SK-N-SH (cell line): ENCODE measurements at regions not wholly inside any gene's neighbourhood (a gene's known extent, or its start where the extent isn't known, plus 50 kb on each side); places are given as distances from the start of the nearest gene placed in this dataset.
A peak's percentile ranks its signal among the peaks of the same experiment; 100 is the strongest.

Source experiments
- CTCF ChIA-PET: fragments of 300-600, 350-600 bp; formaldehyde crosslinking; extraction: SDS; loops from one replicate; lab custom pipeline; 2021; lab: Yijun Ruan, JAX
- POLR2A ChIA-PET: fragments of 350-600 bp; sonication (Branson Sonifier 250); formaldehyde crosslinking; extraction: SDS; loops from one replicate; lab custom pipeline; 2020; ENCODE audit warnings: antibody characterized with exemption, inconsistent platforms; lab: Yijun Ruan, JAX
- DNase-seq: peaks from one replicate; pipeline ENCODE4 v3.0.0; 2012
- H2AFZ ChIP-seq: fragments of 200-600 bp; sonication (generic); 2 replicates; pipeline ENCODE4 v1.8.1; 2016; ENCODE audit warnings: antibody characterized with exemption, mild to moderate bottlenecking, low read depth
- H3F3A ChIP-seq: fragments of 200-600 bp; sonication (generic); replicated peaks from 2 replicates; pipeline ENCODE3; 2016; ENCODE audit warnings: antibody characterized with exemption, mild to moderate bottlenecking; ENCODE audit not compliant: insufficient read depth
- H3K27ac ChIP-seq, 2 experiments: fragments of 200-500 bp in 1 of 2; fragments of 200-600 bp in 1 of 2; sonication (Bioruptor generic) in 1 of 2; sonication (generic), shearing (Covaris generic) in 1 of 2; 2 replicates each; pipeline versions ENCODE4 v1.5.1 to v1.6.1; 2014 to 2016; ENCODE audit warnings: low read depth in 2 of 2, inconsistent platforms in 1 of 2, low read length in 1 of 2, mild to moderate bottlenecking in 1 of 2, mixed read lengths in 1 of 2
- H3K27me3 ChIP-seq: fragments of 200-600 bp; sonication (generic), shearing (Covaris generic); 2 replicates; pipeline ENCODE4 v1.6.1; 2016; ENCODE audit warnings: mixed run types; ENCODE audit not compliant: insufficient read depth
- H3K36me3 ChIP-seq, 2 experiments: fragments of 200-500 bp in 1 of 2; fragments of 200-600 bp in 1 of 2; sonication (Bioruptor generic) in 1 of 2; sonication (generic) in 1 of 2; replicated peaks in 1 of 2; 2 replicates each; pipeline versions ENCODE3 to v1.5.1; 2014 to 2016; ENCODE audit warnings: low read length in 1 of 2, mild to moderate bottlenecking in 1 of 2; ENCODE audit not compliant: insufficient read depth in 2 of 2, control insufficient read depth in 1 of 2
- H3K4me1 ChIP-seq, 2 experiments: fragments of 200-500 bp in 1 of 2; fragments of 200-600 bp in 1 of 2; sonication (Bioruptor generic) in 1 of 2; sonication (generic), shearing (Covaris generic) in 1 of 2; 2 replicates each; pipeline versions ENCODE4 v1.5.1 to v1.6.1; 2014 to 2016; ENCODE audit warnings: low read depth in 1 of 2, low read length in 1 of 2, mixed run types in 1 of 2; ENCODE audit not compliant: insufficient read depth in 2 of 2, control insufficient read depth in 1 of 2
- H3K4me2 ChIP-seq: fragments of 200-600 bp; sonication (generic), shearing (Covaris generic); 2 replicates; pipeline ENCODE4 v1.6.1; 2017; ENCODE audit warnings: mixed run types
- H3K4me3 ChIP-seq, 2 experiments: fragments of 200-500 bp in 1 of 2; fragments of 200-600 bp in 1 of 2; sonication (Bioruptor generic) in 1 of 2; sonication (generic), shearing (Covaris generic) in 1 of 2; 2 replicates each; pipeline versions ENCODE4 v1.5.1 to v1.8.1; 2014 to 2016; ENCODE audit warnings: low read depth in 2 of 2, inconsistent platforms in 1 of 2, low read length in 1 of 2, mild to moderate bottlenecking in 1 of 2, mixed read lengths in 1 of 2, moderate library complexity in 1 of 2
- H3K79me2 ChIP-seq: fragments of 200-600 bp; sonication (generic); 2 replicates; pipeline ENCODE4 v1.8.1; 2017; ENCODE audit warnings: mild to moderate bottlenecking; ENCODE audit not compliant: insufficient read depth
- H3K9ac ChIP-seq: fragments of 200-600 bp; sonication (generic); 2 replicates; pipeline ENCODE4 v1.6.1; 2017; ENCODE audit warnings: mixed run types
- H3K9me2 ChIP-seq: fragments of 200-600 bp; sonication (generic); 2 replicates; pipeline ENCODE4 v1.6.1; 2017; ENCODE audit warnings: mixed run types
- H3K9me3 ChIP-seq: fragments of 200-600 bp; sonication (generic); 2 replicates; pipeline ENCODE4 v1.6.1; 2017; ENCODE audit warnings: mixed run types, mild to moderate bottlenecking, moderate library complexity
- H4K20me1 ChIP-seq: fragments of 200-600 bp; sonication (generic); 2 replicates; pipeline ENCODE4 v1.6.1; 2017; ENCODE audit warnings: mild to moderate bottlenecking, mixed run types; ENCODE audit not compliant: insufficient read depth
- CTCF ChIP-seq: fragments of 200-600 bp; sonication (generic); IDR thresholded peaks from 2 replicates; pipeline ENCODE4 v1.6.1; 2017; ENCODE audit warnings: antibody characterized with exemption, mild to moderate bottlenecking, moderate library complexity
- ELF1 ChIP-seq: IDR thresholded peaks from 2 replicates; pipeline ENCODE4 v1.4.0; 2012
- EP300 ChIP-seq, 2 experiments: IDR thresholded peaks; 2 replicates each; pipeline versions ENCODE4 v1.4.0 to v1.6.1; 2012; ENCODE audit warnings: borderline replicate concordance in 1 of 2, low read depth in 1 of 2, low read length in 1 of 2
- EZH2phosphoT487 ChIP-seq: fragments of 200-600 bp; sonication (generic); IDR thresholded peaks from 2 replicates; pipeline ENCODE4 v1.6.1; 2017; ENCODE audit warnings: low read depth, mixed run types, mild to moderate bottlenecking, antibody characterized with exemption, moderate library complexity, borderline replicate concordance
- FOSL2 ChIP-seq: IDR thresholded peaks from 2 replicates; pipeline ENCODE4 v1.4.0; 2012; ENCODE audit warnings: low read depth, mild to moderate bottlenecking, moderate library complexity, borderline replicate concordance
- GABPA ChIP-seq: IDR thresholded peaks from 2 replicates; pipeline ENCODE4 v1.4.0; 2012; ENCODE audit warnings: low read depth, mild to moderate bottlenecking
- GATA2 ChIP-seq: sonication (generic); formaldehyde crosslinking; IDR thresholded peaks from 2 replicates; pipeline ENCODE4 v1.5.0; 2020; ENCODE audit warnings: mild to moderate bottlenecking, missing genetic modification reagents
- MEF2A ChIP-seq: IDR thresholded peaks from 2 replicates; pipeline ENCODE4 v1.4.0; 2012; ENCODE audit warnings: low read depth, borderline replicate concordance
- MXI1 ChIP-seq: IDR thresholded peaks from 2 replicates; pipeline ENCODE4 v1.6.1; 2012; ENCODE audit warnings: mild to moderate bottlenecking, low read depth, low read length, improper control_type of control experiment
- NFIC ChIP-seq: IDR thresholded peaks from 2 replicates; pipeline ENCODE4 v1.4.0; 2012; ENCODE audit warnings: borderline replicate concordance
- RCOR1 ChIP-seq: fragments of 150-350 bp; IDR thresholded peaks from 2 replicates; pipeline ENCODE4 v1.6.1; 2017; ENCODE audit warnings: antibody characterized with exemption, low read length
- SMC3 ChIP-seq: IDR thresholded peaks from 2 replicates; pipeline ENCODE4 v1.6.1; 2012; ENCODE audit warnings: low read depth, low read length, improper control_type of control experiment
- TAF1 ChIP-seq: IDR thresholded peaks from 2 replicates; pipeline ENCODE4 v1.6.1; 2012; ENCODE audit warnings: low read depth, mild to moderate bottlenecking, low read length, moderate library complexity, borderline replicate concordance
- TEAD4 ChIP-seq: IDR thresholded peaks from 2 replicates; pipeline ENCODE4 v1.4.0; 2012; ENCODE audit warnings: mild to moderate bottlenecking, borderline replicate concordance; ENCODE audit not compliant: insufficient read depth
- USF2 ChIP-seq: fragments of 150-350 bp; IDR thresholded peaks from 2 replicates; pipeline ENCODE4 v1.6.1; 2017; ENCODE audit warnings: antibody characterized with exemption, low read length, low read depth, borderline replicate concordance
- YY1 ChIP-seq: IDR thresholded peaks from 2 replicates; pipeline ENCODE4 v1.4.0; 2012; ENCODE audit warnings: low read depth, mild to moderate bottlenecking
- whole genome bisulfite sequencing: methylation state at CpG from one replicate; pipeline ENCODE4 v1.1.6; 2017; ENCODE audit warnings: low lambda C conversion rate; 5-methylcytosine and 5-hydroxymethylcytosine counted together
- TF ChIP-seq, protein P1 (sequence below): IDR thresholded peaks from 2 replicates; pipeline ENCODE4 v1.6.1; 2012; ENCODE audit warnings: mild to moderate bottlenecking, low read depth, low read length, moderate library complexity
- TF ChIP-seq, protein P2 (sequence below): IDR thresholded peaks from 2 replicates; pipeline ENCODE4 v1.4.0; 2012; ENCODE audit warnings: low read depth, borderline replicate concordance

GRCh38 chr7:26078437-26079336 lies 73.3 kb upstream of the NFE2L3 start (continued):
- TF ChIP-seq CTCF = peak; percentile 67
- TF ChIP-seq NFIC = no peak

- DNase-seq = no peak
- no peak for TF ChIP-seq MXI1
- TF ChIP-seq SMC3 = no peak
- no peak for TF ChIP-seq CTCF
- no peak for TF ChIP-seq USF2
- TF ChIP-seq, protein P1, sequence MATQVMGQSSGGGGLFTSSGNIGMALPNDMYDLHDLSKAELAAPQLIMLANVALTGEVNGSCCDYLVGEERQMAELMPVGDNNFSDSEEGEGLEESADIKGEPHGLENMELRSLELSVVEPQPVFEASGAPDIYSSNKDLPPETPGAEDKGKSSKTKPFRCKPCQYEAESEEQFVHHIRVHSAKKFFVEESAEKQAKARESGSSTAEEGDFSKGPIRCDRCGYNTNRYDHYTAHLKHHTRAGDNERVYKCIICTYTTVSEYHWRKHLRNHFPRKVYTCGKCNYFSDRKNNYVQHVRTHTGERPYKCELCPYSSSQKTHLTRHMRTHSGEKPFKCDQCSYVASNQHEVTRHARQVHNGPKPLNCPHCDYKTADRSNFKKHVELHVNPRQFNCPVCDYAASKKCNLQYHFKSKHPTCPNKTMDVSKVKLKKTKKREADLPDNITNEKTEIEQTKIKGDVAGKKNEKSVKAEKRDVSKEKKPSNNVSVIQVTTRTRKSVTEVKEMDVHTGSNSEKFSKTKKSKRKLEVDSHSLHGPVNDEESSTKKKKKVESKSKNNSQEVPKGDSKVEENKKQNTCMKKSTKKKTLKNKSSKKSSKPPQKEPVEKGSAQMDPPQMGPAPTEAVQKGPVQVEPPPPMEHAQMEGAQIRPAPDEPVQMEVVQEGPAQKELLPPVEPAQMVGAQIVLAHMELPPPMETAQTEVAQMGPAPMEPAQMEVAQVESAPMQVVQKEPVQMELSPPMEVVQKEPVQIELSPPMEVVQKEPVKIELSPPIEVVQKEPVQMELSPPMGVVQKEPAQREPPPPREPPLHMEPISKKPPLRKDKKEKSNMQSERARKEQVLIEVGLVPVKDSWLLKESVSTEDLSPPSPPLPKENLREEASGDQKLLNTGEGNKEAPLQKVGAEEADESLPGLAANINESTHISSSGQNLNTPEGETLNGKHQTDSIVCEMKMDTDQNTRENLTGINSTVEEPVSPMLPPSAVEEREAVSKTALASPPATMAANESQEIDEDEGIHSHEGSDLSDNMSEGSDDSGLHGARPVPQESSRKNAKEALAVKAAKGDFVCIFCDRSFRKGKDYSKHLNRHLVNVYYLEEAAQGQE = no peak
- no peak for TF ChIP-seq EZH2phosphoT487
- no peak for TF ChIP-seq EP300 (IDR thresholded peaks at IDR 0.05; ENCODE audit: borderline replicate concordance in 1 of 2, low read depth in 1 of 2, low read length in 1 of 2)
- no peak for TF ChIP-seq GABPA
- no peak for TF ChIP-seq TAF1
- no peak for TF ChIP-seq RCOR1
- no peak for TF ChIP-seq YY1
- no peak for TF ChIP-seq GATA2 (CRISPR knock-in tag)
- TF ChIP-seq FOSL2 = no peak
- TF ChIP-seq ELF1 = no peak
- TF ChIP-seq TEAD4 = no peak
- no peak for TF ChIP-seq MEF2A
- TF ChIP-seq, protein P2, sequence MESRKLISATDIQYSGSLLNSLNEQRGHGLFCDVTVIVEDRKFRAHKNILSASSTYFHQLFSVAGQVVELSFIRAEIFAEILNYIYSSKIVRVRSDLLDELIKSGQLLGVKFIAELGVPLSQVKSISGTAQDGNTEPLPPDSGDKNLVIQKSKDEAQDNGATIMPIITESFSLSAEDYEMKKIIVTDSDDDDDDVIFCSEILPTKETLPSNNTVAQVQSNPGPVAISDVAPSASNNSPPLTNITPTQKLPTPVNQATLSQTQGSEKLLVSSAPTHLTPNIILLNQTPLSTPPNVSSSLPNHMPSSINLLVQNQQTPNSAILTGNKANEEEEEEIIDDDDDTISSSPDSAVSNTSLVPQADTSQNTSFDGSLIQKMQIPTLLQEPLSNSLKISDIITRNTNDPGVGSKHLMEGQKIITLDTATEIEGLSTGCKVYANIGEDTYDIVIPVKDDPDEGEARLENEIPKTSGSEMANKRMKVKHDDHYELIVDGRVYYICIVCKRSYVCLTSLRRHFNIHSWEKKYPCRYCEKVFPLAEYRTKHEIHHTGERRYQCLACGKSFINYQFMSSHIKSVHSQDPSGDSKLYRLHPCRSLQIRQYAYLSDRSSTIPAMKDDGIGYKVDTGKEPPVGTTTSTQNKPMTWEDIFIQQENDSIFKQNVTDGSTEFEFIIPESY = no peak
These were observed 70.4 kb upstream of the NFE2L3 start for GRCh38 chr7:26081638-26082037.

More at GRCh38 chr7:26081638-26082037, 70.4 kb upstream of the NFE2L3 start:
- no peaks in the 10 kb centered on the region for H3F3A ChIP-seq
- H3K27ac ChIP-seq = no peak overlapping the region
- H3K9me2 ChIP-seq = no peaks in the 10 kb centered on the region
- 93% methylated on average over 1 of the region's 2 CpGs for WGBS
- no peaks in the 10 kb centered on the region for H4K20me1 ChIP-seq
- H3K9ac ChIP-seq = no peak overlapping the region
- peaks cover 3 to 7% of the 10 kb centered on the region in 2 experiments; a peak in 2 of 4 replicates for H3K4me1 ChIP-seq
- no peaks in the 10 kb centered on the region for H3K36me3 ChIP-seq
- H2AFZ ChIP-seq = no peak overlapping the region
- no peak overlapping the region for H3K4me2 ChIP-seq
- no peaks in the 10 kb centered on the region for H3K9me3 ChIP-seq
- no peaks in the 10 kb centered on the region for H3K79me2 ChIP-seq
- H3K4me3 ChIP-seq = no peak overlapping the region
- POLR2A ChIA-PET = no interaction called here
- H3K27me3 ChIP-seq = peaks cover 37% of the 10 kb centered on the region; the same call in 1 of the 2 replicates
- CTCF ChIA-PET = interaction anchor here (0.8 to 15.5 kb wide), 6 partner anchors 9 to 288 kb away, joined by 3 to 363 read pairs (median 114); partner anchors contain the start of genes CBX3 and HNRNPA2B1
